GM19035 (cell line): ENCODE measurements at regions not wholly inside any gene's neighbourhood (a gene's known extent, or its start where the extent isn't known, plus 50 kb on each side); places are given as distances from the start of the nearest gene placed in this dataset.
"Not testable (repeated sequence)": the region's sequence is repeated elsewhere in the genome, so short reads cannot be mapped to it uniquely, and the experiment has no call there.

ENCODE experiments used
- ATAC-seq: cut with Tn5 transposase; IDR thresholded peaks from one replicate; pipeline ENCODE4 v1.9.1; 2021; ENCODE audit not compliant: unreplicated experiment

DNA sequence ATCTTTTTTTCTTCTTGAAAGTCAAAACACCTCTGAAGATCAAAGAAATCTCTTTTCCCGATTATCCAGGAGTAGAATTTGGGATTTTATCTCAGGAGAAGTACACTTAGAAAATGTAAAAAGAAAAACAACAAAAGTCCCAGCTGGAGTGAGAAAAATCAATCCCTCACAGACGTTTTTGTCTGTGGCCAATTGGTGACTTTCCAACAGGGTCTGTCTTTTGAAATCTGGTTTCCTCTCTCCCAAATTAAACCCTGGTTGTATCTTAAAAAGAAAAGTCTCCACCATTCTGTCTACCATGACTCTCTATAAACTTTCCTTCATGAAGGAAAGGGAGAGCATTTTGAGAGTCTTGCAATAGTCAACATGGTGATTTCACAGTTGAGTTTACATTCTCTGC lies 88.1 kb downstream of the DACT1 start:
- no peak for ATAC-seq

DNA sequence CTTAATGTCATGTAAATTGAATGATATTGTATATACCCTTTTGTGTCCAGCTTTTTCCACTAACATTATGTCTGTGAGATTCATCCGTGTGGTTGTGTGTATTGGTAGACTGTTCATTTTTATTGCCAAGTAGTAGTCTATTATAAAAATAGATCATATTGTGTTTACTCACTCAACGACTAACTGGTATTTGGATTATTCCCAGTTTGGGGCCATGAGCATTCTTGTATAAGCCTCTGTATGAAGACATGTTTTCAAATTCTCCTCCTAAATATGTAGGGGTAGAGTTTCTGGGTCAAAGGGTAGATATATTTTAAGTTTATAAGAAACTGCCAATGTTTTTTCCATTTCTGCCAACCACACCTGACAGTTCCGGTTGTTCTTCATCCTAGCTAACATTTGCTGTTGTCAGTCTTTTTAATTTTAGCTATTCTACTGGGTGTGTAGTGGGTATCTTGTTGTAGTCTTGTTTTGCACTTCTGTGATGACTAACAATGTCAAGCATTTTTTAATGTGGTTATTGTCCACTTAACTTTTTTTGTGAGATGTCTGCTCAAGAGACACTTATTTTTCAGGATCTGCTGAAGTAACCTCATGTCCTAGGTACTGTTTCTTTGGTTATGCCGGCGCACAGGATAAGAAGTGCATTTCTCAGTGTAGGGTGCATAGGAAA lies 93.2 kb downstream of the DACT1 start:
- no peak for ATAC-seq

DNA sequence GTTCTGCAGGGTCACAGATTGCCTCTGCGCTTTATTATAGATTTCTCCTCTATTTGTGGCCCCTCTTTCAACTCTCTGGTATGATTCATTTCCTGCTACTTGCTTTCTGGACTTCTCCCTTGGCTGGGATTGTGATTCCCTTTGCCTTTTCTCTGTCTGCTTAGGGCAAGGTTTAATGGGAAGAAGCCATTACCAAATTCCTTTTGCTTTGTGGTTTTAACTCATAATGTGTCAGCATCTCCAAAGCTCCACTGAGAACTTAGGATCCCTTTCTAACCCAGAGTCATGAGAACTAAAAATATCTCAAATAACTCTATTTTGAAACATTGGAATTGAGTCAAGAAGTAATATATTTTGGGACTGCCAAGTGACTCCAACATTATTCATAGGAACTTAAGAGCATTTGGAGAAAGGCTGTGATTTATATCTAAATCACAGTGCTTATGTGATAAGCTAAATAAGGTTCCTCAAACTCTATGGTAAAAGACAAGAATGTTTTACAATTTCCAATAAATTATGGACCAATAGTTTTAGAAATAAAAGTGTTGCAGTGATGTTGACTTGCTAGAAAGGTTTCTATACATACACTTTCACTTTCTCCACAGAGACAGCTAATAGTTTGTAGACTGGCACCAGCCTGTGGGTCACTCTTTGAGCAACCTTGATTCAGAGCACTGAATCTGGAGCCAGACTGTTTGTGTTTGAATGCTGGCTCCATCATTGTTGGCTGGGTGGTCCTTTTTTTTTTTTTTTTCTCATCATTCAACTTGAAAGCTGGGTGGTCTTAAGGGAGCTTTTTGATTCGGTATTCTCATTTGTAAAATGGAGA lies 93.9 kb downstream of the DACT1 start:
- no peak for ATAC-seq

DNA sequence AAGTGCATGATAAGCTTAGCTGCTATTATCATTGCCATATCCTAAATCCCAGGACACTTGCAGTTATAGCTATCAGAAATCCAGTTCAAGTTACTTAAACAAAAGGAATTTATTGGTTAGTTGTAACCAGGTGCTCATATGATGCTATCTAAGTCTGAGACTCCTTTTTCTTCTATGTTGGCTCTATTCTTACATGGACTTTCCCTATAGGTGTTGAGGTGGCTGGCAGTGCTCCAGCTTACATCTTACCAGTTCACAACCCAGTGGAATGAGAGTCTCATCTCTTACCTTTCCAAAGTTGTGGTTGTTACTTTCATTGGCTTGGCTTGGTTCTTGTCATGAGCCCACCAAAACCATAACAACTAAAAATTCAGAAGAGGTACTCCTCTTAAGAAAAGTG lies 94.6 kb downstream of the DACT1 start:
- no peak for ATAC-seq

DNA sequence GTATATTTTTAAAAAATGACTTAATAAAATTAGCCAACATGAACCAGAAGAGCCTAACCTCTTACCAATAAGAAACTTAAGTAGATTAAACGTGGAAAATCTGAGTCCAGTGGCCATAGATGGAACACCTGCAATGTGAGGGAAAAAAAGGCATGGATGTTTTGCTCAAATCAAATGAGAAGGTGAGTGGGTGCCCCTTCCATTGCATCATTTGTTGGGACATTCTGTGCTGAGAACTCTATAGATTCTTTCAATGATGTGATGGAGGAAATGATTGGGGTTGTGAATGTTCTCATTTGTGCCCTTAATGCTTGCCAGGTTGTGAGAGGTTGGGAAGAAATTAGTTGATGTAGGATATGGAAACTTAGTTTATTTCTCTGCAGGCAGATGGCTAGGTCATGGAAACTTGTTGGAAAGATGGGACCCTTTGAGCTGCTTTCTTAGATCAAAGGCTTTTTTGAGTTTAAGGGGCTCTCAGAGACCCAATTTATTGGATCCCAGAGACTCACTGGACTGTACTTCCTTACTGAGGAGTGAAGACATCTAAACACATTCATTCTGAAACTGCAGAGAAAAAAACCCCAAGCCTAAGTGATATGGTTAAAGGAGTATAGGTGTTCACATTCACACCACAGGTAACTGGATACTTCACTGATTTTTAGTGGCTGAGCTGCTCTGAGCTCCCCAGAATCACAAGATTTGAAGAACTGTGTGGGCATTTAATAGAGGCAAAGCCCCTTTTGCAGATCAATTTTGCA lies 95.9 kb downstream of the DACT1 start:
- no peak for ATAC-seq

DNA sequence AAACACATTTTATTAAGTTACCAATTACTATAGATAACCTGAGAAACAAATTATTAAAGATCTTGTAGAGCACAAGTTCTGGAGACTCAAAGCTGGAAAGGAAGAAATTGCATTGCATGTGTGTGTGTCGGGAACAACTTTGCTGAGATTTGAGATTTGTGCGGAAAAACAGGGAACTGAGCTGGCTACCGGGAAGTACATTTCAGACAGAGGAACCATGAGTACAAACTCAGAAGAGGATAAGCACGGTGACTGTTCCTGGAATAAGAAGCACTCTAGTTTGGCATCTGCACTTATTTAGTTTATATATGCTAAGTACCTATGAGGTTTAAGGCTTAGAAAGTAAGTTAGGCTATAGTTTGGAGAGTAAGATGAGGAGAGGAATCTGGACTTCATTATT lies 97.8 kb downstream of the DACT1 start:
- no peak for ATAC-seq

DNA sequence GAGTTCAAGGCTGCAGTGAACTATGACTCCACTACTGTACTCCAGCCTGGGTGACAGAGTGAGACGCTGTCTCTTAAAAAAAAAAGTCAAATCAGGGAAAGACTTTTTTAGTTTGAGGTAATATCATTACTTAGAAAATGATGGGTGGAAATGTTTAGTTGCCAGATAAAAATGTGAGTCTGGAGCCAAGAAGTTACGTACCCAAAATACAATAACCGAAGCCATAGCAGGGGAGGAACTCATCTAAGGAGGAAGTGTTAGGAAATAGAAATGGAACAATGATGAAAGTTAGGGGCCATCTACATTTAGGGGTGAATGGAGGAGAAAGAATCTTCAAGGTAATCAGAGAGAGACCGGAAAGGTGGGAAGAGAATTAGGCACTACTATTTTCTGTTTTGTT lies 98.8 kb downstream of the DACT1 start:
- no peak for ATAC-seq

DNA sequence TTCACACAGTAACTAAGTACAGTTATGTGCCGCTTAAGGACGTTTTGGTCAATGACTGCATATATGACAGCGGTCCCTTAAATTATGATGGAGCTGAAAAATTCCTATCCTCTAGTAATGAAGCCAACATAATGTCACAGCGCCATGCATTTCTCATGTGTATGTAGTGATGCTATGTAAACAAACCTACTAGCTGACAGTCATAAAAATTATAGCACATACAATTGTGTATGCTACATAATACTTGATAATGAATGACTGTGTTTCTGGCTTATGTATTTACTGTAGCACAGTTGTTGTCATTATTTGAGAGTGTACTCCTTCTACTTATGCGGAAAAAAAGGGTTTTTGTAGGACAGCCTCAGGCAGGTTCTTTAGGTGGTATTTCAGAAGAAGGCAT lies 99.7 kb downstream of the DACT1 start:
- no peak for ATAC-seq

DNA sequence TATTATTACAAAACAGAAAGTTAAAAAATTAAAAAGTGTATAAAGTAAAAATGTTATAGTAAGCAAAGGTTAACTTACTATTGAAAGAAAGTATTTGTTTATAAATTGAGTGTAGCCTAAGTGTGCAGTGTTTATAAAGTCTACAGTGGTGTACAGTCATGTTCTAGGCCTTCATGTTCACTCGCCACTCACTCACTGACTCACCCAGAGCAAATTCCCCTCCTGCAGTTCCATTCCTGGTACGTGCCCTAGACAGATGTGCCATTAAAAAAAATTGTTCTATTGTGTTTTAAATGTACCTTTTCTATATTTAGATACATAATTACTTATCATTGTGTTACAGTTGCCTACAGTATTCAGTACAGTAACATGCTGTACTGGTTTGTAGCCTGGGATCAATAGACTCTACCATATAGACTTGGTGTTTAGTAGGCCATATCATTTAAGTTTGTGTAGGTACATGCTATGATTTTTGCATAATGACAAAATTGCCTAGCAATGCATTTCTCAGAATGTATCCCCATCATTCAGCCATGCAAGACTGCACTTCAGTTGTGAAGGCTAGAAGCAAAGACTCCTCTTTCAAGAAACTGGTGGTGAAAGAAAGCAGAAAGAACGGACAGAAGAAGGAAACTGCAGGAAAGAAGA lies 100.6 kb downstream of the DACT1 start:
- ATAC-seq: no peak

DNA sequence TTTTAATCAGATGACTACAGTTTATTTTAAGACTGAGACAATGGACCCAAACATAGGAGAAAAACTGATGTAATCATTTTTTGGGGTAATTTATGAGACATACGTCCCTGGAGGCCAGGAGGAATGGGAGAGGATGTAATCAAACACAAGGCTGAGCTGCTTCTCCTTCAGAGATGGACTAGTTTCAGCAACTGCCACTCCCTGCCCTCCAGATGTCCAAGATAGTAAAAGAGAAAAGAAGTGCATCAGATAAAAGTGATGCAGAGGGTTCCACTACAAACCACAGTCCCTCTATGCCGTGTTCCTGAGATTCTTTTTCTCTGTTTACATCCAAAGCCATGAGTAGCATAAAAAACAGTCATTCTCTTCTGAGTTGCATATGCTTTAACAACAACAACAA lies 101.1 kb downstream of the DACT1 start:
- ATAC-seq: no peak

DNA sequence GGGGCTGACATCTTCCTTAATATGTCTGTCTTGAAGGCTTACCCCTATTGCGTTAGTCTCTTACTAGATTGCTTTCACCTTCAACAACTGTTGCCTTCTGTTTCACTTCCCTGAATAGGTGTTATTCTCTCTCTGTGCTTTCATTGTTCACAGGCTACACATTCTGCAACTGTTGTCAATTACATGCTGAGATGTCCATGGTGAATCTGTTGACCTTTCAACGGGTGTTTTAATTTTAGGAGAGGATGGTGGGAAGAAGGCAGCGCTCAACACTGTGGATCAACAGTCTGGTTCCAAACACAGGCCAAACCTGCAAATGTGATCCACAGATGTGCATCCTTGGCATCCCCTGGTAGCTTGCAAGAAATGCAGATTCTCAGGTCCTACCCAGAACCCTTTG lies 101.9 kb downstream of the DACT1 start:
- peak; percentile 87 for ATAC-seq

DNA sequence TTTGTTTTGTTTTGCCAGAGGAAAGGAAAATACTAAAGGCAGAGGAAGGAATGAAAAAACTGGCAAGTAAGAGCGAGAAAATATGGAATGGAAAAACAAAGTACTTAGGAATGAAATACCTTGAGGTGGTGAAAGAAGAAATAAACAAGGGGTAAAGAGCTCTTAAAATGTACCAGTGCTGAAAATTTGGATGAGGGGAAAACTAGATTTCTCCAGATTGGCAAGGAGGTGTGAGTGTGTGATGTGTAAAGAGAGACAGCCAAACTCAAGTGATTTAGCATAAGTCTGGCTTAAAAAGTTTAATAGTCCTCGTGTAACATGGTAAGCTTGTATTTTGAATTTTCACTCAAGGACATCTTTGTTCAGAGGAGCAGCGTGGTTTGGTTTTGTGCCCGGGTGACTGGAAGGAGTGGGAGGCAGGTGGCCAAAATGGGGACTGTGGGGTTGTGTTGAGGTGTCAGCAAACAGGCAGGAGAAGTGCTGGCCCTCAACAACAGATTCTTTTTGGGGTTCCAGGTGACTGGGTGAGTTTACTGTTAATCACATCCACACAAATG lies 102.7 kb downstream of the DACT1 start:
- no peak for ATAC-seq

DNA sequence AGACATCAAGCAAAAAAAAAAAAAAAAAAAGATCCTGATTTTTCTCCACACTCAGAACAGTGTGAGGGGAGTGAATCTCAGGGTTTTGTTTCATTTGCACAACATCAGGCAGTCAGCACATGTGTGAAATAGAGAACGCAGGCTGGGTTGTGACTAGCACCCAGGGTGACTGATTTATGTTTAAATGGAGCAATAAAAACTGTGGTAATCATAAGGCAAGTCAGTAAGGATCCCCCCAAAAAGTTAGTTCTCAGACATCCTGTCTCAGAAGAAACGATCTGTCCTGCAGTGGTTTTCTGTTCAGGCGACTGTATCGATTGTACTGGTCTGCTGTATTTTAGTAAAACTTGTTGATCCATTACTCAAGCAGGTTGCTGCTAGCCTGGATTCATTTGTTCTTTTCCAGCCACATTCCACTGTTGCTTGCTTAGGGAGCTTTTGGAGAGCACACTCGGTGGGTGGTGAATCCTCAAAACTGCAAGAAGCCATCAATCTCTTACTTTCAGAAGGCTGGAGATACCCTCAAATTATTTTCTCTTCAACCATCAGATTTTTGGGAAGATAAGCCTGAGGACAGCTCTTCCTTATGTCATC lies 107.1 kb downstream of the DACT1 start:
- no peak for ATAC-seq

DNA sequence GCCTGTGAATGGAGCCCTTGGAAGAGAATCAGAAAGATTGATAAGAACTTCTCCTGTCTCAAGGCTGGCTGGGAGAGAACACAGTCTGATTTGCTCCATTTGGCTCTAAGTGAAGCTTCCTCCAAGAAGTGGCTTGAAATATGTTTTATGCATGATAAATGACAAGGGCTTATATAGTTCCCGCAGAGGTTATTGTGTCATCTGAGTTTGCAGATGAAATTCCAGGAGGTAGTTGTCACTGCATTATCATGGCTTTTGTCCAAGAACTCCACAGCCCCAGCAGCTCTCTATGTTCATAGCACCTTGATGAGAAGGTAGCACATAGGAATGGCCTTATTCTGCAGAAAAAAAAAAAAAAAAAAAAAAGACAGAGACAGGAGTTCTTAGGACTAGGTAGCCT lies 108.5 kb downstream of the DACT1 start:
- no peak for ATAC-seq

DNA sequence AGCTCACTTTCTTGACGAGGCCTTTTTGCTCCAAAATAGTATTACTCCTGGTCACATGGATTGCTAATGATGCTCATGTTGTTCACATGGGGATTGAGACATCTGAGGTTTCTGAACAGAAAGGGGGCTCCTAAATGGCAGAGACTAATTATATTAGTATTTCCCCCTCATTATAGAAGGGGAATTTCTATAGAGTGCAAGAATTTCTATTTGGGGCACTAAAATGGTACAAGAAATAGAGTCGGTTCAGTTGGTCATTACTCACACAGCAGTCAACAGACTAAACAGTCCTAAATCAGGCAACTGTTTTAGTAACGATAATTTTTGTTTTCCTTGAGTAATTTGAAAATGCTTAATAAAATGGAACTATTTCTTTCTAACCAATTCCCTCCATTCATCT lies 108.9 kb downstream of the DACT1 start:
- ATAC-seq: no peak

DNA sequence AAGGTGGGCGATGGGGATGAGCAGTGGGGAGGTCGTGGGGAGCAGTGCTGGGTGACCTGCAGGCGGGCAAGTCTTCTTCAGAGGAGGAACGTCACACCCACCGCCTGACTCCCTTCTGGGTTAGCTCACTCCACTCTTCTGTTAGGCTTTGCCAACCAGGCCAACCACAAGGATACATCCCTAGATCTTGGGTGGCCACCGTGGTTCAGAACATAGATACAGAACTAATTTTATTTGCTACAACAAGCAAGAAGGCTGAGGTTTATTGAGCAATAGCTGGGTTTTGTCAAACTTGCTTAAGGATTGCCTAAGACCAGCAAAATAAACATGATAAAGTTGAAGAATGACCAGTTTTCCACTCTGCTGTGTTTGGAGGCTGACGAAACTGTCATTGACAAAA lies 109.4 kb downstream of the DACT1 start:
- ATAC-seq: no peak

DNA sequence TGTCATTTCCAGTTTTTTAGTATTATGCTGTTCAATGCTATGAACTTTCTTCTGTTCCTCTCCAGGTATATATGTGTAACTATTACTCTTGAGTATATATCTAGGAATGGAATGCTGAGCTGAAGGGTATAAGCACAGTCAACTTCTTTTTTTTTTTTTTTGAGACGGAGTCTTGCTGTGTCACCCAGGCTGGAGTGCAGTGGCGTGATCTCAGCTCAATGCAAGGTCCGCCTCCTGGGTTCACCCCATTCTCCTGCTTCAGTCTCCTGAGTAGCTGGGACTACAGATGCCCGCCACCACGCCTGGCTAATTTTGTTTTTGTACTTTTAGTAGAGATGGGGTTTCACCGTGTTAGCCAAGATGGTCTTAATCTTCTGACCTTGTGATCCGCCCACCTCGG lies 110.5 kb downstream of the DACT1 start:
- not testable (repeated sequence) for ATAC-seq

DNA sequence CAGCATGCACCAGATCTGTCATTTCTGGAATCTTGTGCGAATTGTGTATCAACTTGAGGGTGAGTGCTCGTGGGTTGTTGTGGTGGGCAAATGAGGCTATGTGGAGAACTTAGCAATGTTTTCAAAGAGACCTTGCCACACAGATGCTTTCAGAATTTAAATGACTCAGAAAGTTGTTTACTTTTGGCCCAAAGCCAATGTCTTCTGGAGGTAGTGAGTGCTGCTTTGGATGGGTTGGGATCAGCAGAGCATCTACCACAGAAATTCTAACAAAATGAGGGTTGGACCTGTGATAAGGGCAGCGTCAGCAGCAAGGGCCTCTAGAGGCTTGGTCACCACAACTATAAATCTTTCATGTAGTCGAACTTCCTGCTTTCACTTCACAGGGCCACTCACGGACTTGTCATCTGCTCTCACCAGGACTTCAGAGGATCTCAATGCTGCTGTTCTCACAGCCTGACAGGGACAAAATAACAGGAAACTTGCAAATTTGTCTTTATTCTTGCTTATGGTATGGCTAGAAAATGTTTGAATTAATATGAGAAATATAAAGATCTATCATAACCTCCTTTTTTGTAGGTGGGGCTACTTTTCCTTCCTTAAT lies 111.4 kb downstream of the DACT1 start:
- ATAC-seq: peak; percentile 96

DNA sequence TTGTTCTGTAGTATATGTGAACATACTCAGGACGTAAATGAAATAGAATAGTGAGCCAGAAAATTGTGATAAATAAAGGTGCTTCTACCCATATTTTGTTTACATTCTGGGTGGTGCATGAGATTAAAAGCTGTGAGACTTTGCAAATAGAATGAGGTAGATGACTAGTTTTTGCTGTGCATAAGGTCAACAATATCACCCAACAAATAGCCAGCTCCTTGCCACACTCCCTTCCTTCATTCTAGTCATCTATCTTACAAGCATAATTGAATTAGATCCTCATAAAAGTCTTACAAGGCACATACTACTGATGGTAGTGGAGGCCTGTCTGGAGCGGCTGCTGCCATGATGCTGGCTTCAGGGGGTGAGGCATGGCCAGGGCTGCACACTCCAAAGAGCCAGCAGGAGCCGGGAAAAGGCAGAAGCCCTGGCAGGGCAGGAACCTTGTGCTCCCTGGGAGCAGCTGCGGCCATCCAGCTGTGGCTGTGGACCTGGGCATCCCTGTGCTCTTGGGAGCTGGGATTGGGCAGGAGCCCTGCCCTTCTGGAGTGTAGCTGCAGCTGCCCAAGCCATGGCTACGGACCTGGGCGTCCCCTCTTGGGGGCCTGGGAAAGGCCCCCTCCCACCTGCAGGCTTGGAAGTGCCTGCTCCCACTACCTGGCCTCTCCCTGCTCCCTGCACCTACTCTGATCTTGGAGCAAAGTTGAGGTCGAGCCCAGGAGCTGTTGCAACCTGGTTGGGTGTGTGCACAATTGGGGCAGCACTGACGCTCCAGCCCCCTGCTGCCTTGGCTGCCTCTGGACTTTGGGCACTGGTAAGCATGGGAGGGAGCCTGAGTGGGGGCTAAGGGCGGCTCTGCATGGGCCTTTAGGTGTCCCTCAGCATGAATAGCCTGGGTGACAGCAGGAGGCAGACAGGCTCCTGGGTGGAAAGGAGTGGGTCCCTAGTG lies 112.8 kb downstream of the DACT1 start:
- no peak for ATAC-seq
